ENCODE measurements at regions not wholly inside any gene's neighbourhood (a gene's known extent, or its start where the extent isn't known, plus 50 kb on each side); places are given as distances from the start of the nearest gene placed in this dataset.

- H3K79me2 ChIP-seq (ENCODE audit: control insufficient read depth, insufficient read depth, low read length) = no peaks in the 10 kb centered on the region
- no peak overlapping the region for H3K27ac ChIP-seq (ENCODE audit: insufficient read depth, low read length)
- H3K4me2 ChIP-seq (ENCODE audit: extremely low read depth, insufficient read depth, low read length) = no peak overlapping the region
- H3K4me3 ChIP-seq (replicated peaks in 1 of 4; ENCODE audit: control extremely low read depth in 1 of 4, insufficient read depth in 1 of 4, low read depth in 3 of 4, low read length in 4 of 4) = no peak overlapping the region
- H4K20me1 ChIP-seq (ENCODE audit: control insufficient read depth, extremely low read depth, insufficient read depth, low read length) = no peaks in the 10 kb centered on the region
- H3K9ac ChIP-seq (ENCODE audit: insufficient read depth, low read length) = no peak overlapping the region
- no peak overlapping the region for H2AFZ ChIP-seq (ENCODE audit: low read length)
- H3K27me3 ChIP-seq (ENCODE audit: control insufficient read depth, insufficient read depth, low read length) = no peaks in the 10 kb centered on the region
- no peaks in the 10 kb centered on the region for H3K9me3 ChIP-seq (ENCODE audit: control insufficient read depth, insufficient read depth, low read depth, low read length)
- no peaks in the 10 kb centered on the region for H3K4me1 ChIP-seq (ENCODE audit: control insufficient read depth, extremely low read depth, insufficient read depth, low read length)
- TF ChIP-seq EZH2 (IDR thresholded peaks at IDR 0.05; ENCODE audit: low read length, missing control alignments) (no peak), CTCF (conservative IDR thresholded peaks at IDR 0.05 in 1 of 2, IDR thresholded peaks at IDR 0.05 in 1 of 2; ENCODE audit: low read depth in 1 of 2, low read length in 2 of 2) (no peak)
- DNase-seq (ENCODE audit: low read depth in 2 of 2) = no peak
- no peaks in the 10 kb centered on the region for H3K36me3 ChIP-seq (ENCODE audit: control insufficient read depth, insufficient read depth, low read length)
Measured at GRCh38 chr15:31973197-31973596, 57.1 kb upstream of the CHRNA7 start.

GRCh38 chr15:31974154-31974794 is 56.0 kb upstream of the CHRNA7 start:
- Histone ChIP-seq H3K27me3 (ENCODE audit: control insufficient read depth, insufficient read depth, low read length) (no peaks in the 10 kb centered on the region), H3K27ac (ENCODE audit: insufficient read depth, low read length) (no peak overlapping the region), H4K20me1 (ENCODE audit: control insufficient read depth, extremely low read depth, insufficient read depth, low read length) (no peaks in the 10 kb centered on the region), H3K36me3 (ENCODE audit: control insufficient read depth, insufficient read depth, low read length) (no peaks in the 10 kb centered on the region), H3K4me2 (ENCODE audit: extremely low read depth, insufficient read depth, low read length) (no peak overlapping the region), H2AFZ (ENCODE audit: low read length) (no peak overlapping the region), H3K9ac (ENCODE audit: insufficient read depth, low read length) (no peak overlapping the region), H3K9me3 (ENCODE audit: control insufficient read depth, insufficient read depth, low read depth, low read length) (no peaks in the 10 kb centered on the region), H3K79me2 (ENCODE audit: control insufficient read depth, insufficient read depth, low read length) (no peaks in the 10 kb centered on the region), H3K4me1 (ENCODE audit: control insufficient read depth, extremely low read depth, insufficient read depth, low read length) (no peaks in the 10 kb centered on the region), H3K4me3 (replicated peaks in 1 of 4; ENCODE audit: control extremely low read depth in 1 of 4, insufficient read depth in 1 of 4, low read depth in 3 of 4, low read length in 4 of 4) (no peak overlapping the region)
- TF ChIP-seq EZH2 (IDR thresholded peaks at IDR 0.05; ENCODE audit: low read length, missing control alignments) (no peak), CTCF (conservative IDR thresholded peaks at IDR 0.05 in 1 of 2, IDR thresholded peaks at IDR 0.05 in 1 of 2; ENCODE audit: low read depth in 1 of 2, low read length in 2 of 2) (no peak)
- DNase-seq (ENCODE audit: low read depth in 2 of 2) = no peak

DNA sequence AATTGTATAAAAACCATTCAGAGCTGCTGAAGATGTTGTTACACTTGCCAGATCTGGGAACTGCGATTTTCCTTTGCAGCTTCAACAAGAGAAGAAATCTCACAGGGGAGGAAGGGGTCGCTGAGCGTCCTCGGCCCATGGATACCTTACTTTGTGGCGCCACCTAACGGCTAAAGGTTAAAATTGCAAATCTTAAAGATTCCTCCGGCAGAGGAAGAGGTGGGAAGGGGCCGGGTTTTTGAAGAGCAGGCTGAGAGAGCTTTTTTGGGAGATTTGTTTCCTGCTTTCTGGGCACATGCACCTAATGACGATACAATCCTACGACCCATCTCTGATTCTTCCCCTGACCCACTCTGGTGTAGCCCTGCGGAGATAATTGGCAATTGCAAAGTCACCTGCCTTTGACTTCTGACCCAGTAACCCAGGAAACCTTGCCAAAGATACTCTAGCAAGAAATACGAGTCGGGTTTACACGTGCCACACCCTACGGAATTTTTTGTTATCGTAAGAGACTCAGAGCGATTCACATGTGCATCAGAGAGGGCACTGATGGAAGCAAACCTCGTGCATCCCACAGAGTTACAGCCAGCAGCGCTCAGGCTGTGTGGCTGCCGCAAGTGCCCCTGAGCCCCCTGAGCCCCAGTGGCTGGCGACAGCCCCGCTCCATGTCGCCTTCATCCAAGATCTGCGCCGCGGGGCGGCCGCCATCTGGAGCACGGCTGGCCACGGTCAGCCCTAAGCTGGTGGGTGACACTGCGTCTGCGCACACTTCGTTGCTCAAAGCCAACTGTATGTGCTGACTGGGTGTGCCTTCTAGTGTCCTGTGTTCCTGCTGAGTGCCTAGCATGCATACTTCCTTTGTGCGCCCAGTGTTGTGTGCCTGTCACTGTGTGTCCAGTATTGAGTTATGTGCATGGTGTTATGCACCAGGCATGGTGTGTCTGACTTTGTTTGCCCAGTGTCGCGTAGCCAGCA is 55.2 kb upstream of the CHRNA7 start:
- H3K9me3 ChIP-seq (ENCODE audit: control insufficient read depth, insufficient read depth, low read depth, low read length) = no peaks in the 10 kb centered on the region
- no peak overlapping the region for H3K9ac ChIP-seq (ENCODE audit: insufficient read depth, low read length)
- H2AFZ ChIP-seq (ENCODE audit: low read length) = no peak overlapping the region
- H4K20me1 ChIP-seq (ENCODE audit: control insufficient read depth, extremely low read depth, insufficient read depth, low read length) = no peaks in the 10 kb centered on the region
- no peak overlapping the region for H3K4me3 ChIP-seq (replicated peaks in 1 of 4; ENCODE audit: control extremely low read depth in 1 of 4, insufficient read depth in 1 of 4, low read depth in 3 of 4, low read length in 4 of 4)
- no peaks in the 10 kb centered on the region for H3K36me3 ChIP-seq (ENCODE audit: control insufficient read depth, insufficient read depth, low read length)
- no peaks in the 10 kb centered on the region for H3K27me3 ChIP-seq (ENCODE audit: control insufficient read depth, insufficient read depth, low read length)
- H3K4me2 ChIP-seq (ENCODE audit: extremely low read depth, insufficient read depth, low read length) = no peak overlapping the region
- TF ChIP-seq EZH2 (IDR thresholded peaks at IDR 0.05; ENCODE audit: low read length, missing control alignments) = no peak
- peak; percentile 59 to 60 for TF ChIP-seq CTCF (conservative IDR thresholded peaks at IDR 0.05 in 1 of 2, IDR thresholded peaks at IDR 0.05 in 1 of 2; ENCODE audit: low read depth in 1 of 2, low read length in 2 of 2)
- H3K4me1 ChIP-seq (ENCODE audit: control insufficient read depth, extremely low read depth, insufficient read depth, low read length) = no peaks in the 10 kb centered on the region
- DNase-seq (ENCODE audit: low read depth in 2 of 2) = peak in 1 of 2 donors; percentile 23
- H3K27ac ChIP-seq (ENCODE audit: insufficient read depth, low read length) = no peak overlapping the region
- no peaks in the 10 kb centered on the region for H3K79me2 ChIP-seq (ENCODE audit: control insufficient read depth, insufficient read depth, low read length)
